HG03103 (cell line): ENCODE measurements at regions not wholly inside any gene's neighbourhood (a gene's known extent, or its start where the extent isn't known, plus 50 kb on each side); places are given as distances from the start of the nearest gene placed in this dataset.
"Not testable (repeated sequence)": the region's sequence is repeated elsewhere in the genome, so short reads cannot be mapped to it uniquely, and the experiment has no call there.

Experiments
- ATAC-seq: cut with Tn5 transposase; IDR thresholded peaks from one replicate; pipeline ENCODE4 v1.9.1; 2021; ENCODE audit warnings: low read depth; ENCODE audit not compliant: unreplicated experiment

DNA sequence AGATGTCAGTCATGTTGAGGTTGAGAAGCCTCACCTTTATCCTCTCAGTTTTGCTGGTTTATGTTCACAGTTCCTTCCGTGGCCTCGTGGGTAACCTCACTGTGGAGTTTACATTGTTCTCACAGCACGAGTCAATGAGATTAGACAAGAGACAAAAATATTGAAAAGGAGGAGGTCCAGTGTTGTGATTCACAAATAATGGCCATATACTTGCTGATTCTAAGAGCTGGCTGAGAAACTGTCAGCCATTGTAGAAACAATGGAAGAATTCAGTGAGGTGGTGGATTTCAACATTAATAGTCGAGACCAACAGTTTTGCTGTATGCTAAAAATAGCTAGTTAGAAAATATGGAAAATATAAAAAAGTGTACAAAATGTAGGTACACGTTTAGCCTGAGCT is 176.4 kb upstream of the WSCD1 start:
- ATAC-seq: no peak

GRCh38 chr17:5895276-5895675 is 174.9 kb upstream of the WSCD1 start:
- ATAC-seq: no peak

- no peak for ATAC-seq
Observed at GRCh38 chr17:5896215-5896614, 174.0 kb upstream of the WSCD1 start.

DNA sequence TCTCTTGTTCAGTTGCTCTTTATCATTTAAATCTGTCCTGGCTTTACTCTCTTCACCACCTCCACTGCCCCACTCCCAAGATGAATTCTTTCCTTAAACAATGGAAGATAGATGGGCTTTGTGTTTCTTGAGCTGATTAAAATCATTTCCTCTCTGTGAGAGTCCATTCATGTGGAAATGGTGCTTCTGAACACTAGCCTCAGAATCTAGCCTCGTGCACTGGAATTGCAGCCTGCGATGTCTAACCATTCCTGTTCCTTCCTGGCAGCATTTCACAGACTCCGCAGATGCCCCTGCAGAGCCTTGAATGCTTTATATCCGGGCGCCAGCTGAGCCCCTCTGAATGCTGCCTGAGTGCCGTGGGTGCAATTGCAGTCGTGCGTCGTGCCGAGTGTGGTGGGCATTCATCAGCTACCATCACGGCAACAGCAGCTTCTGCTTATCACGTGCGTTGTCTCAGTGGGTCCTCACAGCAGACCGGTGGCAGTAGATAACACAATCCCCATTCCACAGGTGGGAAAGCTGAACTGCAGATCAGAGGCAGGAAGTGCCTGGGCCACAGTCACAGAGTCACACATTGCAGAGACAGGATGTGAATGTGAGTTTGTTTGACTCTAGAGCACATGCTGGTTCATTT is 172.8 kb upstream of the WSCD1 start:
- ATAC-seq: no peak

- not testable (repeated sequence) for ATAC-seq
Observed at GRCh38 chr17:5897981-5898380, 172.2 kb upstream of the WSCD1 start.

DNA sequence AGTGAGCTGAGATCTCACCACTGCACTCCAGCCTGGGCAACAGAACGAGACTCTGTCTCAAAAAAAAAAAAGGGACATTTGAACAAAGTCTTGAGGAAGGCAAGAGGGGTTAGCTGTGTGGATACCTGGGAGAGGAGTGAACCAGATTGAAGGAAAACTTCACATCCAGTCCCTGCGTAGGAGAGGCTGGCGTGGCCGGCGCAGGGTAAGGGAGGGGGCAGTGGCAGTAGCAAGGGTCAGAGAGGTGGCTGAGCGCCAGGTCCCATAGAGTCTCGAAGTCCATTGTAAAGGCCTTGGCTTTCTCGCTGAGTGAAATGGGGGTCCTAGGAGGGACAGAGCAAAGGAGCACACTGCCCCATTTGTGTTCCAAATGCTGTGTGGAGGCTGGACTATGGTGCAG is 171.8 kb upstream of the WSCD1 start:
- no peak for ATAC-seq

DNA sequence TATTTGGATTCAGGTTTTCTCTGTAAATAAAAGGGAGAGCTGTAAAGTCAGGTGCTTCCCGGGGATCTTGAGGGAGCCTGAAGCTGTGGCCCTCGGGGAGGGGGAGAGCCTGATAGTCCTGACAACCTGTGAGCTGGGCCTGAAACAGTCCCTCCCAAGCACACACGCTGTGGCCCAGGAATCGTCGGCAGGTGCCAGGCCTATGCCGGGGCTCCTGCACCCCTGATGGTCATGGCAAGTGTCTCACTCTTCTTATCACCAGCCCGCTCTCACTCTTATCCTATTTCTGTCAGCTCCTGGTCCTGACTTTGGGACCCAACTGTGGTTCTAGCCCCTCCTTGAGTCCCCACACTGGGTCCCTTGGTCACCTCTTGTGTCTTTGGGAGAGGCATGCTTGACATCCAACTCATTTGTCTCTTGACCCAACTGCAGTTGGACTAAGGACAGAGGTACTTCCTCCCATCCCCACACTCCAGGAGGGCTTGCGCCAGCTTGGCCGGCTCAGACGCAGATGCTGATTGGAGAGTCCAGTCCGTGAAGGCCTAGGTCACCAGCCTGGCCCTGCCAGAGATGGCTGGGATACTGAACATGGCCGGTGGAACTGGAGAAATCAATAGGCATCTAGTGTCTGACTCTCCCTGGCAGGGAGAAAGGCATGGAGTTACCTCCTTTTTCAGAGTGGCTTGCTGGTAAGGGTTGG is 170.5 kb upstream of the WSCD1 start:
- ATAC-seq: no peak

DNA sequence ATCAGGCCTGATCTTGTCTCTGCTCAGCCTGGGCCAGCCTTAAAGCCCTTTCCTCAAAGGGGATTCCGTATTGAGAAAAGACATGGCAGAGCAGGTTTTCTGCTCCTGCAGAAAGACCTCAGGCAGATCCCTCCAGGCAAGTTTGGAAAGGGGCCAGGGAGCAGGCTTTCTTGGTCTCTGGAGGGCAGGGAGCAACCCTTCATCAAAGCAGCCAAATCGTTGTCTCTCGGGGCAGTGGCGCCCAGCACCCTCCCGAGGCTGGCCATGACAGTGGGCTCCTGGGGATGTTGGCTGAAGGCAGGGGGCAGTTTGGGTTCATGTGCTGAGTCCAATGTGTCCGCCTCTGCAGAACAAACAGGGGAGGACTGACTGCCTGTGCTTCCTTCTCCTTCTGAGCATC is 168.4 kb upstream of the WSCD1 start:
- no peak for ATAC-seq

DNA sequence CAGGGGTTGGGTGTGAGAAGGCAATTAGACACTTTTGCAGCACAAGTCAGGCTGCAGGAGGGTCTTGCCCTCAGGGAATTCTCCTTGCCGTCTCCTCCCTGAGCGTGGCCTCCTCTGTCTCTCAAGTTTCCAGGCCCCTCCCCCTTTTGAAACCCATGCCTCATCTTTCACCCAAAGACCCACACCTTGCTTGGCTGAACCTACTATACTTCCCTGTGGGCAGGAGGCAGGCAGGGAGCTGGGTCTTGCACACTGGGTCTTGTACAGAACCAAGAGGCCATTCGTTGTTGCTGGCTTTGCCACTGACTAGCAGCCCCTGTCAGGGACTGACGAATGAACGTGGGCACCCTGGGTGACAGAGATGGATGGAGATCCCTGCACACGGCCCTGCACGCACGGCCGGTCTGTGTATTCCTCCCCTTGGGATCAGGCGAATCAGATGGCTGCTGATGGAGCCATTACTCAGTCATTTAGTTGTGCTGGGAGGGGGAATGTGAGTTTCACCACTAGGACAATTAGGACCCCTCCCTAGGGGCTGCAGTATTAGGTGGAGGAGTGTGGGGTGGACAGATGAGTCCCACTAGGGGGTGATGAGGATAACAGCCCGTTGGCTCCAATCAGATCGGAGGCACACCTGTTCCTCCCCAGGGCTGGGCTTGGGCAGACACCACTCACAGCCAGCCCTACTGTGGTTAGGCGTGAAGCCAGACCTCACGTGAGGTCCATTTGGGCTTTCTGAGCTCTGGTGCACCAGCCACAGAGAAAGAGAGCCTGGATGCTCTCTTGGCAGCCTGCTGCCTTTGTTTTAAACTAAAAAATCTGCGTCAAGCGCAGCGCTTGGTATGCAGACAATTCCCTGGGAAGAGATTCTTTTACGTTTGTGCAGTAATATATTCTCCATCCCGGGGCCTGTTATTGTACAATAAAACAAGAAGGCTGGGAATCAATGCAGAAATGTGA is 167.7 kb upstream of the WSCD1 start:
- no peak for ATAC-seq

DNA sequence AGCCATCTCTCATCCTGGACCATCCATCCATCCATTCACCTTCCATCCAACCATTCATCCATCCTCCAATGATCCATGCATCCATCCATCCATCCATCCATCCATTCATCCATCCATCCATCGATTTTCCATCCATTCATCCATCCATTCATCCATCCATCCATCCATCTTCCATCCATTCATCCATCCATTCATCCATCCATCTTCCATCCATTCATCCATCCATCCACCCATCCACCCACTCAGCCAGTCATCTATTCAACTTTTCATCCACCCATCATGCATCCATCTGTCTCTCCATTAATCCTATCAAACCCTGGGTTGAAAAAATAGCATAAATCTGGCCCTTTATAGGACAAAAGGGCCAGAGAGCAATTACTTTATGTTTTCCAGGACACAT is 158.3 kb upstream of the WSCD1 start:
- no peak for ATAC-seq

- ATAC-seq: no peak
Observed at GRCh38 chr17:5913032-5913531, 157.1 kb upstream of the WSCD1 start.

- ATAC-seq: no peak
Observed at GRCh38 chr17:5913641-5914040, 156.5 kb upstream of the WSCD1 start.

- ATAC-seq: no peak
Observed at GRCh38 chr17:5915337-5915736, 154.8 kb upstream of the WSCD1 start.

- ATAC-seq: no peak
Observed at GRCh38 chr17:5919089-5919488, 151.1 kb upstream of the WSCD1 start.

DNA sequence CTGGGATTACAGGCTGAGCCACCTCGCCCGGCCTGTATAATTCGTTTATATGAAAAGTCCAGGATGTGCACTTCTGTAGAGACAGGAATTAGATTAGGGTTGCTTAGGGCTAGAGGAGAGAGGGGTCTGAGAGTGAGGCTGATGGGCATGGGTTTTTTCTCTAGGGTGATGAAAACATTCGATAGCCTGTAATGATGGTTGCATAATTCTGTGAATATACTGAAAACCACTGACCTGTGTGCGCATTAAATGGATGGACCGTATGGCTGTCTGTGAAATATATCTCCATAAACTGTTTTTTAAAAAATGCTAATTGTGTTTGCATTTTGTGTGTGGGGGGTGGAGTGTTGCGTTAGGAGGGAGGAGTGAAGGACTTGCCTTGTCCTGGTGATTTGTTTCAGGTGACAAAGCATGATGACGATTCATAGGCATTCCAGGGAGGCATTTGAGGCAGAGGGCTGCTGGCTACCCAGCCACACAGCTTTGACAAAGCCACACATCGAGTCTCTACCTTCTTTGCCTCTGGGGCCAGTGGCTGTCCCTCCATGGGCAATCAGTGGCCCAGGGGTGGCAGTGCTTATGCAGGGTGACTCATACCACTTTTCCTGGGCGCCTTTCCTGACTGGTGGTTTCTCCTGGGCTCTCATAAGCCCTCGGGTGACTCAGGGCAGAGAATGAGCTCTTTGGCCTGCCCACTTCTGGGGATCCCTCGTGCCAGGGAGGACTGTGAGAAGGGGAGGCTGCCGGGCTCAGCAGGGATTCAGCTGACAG is 148.5 kb upstream of the WSCD1 start:
- no peak for ATAC-seq

DNA sequence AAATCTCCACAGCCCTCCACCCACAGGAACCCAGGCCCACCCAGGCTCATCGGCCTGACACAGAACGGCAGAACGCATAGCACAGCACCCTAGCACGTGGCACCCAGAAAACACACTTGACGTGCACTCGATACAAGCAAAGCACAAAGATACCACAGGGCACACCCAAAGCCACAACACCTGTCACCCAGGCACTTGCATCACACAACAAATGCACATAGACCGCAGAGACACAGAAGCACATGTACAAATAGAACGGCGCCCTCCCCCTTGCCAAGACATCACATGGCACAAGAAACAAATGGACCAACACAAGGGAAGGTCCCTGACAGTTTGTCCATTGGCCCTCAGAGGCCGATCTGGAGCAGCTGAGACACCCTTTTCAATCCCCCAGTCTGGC is 147.7 kb upstream of the WSCD1 start:
- ATAC-seq: no peak

GRCh38 chr17:5929721-5930120 is 140.5 kb upstream of the WSCD1 start:
- no peak for ATAC-seq

DNA sequence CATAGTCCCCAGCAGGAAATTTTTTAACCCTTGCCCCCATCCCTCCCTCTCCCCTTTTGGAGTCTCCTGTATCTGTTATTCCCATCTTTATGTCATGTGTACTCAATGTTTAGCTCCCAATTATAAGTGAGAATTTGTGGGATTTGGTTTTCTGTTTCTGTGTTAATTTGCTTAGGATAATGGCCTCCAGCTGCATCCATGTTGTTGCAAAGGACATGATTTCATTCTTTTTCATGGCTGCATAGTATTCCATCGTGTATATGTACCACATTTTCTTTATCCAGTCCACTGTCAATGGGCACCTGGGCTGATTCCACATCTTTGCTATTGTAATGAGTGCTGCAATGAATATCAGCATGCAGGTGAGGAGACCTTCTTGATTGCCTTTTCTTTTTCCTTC is 139.6 kb upstream of the WSCD1 start:
- ATAC-seq: not testable (repeated sequence)

DNA sequence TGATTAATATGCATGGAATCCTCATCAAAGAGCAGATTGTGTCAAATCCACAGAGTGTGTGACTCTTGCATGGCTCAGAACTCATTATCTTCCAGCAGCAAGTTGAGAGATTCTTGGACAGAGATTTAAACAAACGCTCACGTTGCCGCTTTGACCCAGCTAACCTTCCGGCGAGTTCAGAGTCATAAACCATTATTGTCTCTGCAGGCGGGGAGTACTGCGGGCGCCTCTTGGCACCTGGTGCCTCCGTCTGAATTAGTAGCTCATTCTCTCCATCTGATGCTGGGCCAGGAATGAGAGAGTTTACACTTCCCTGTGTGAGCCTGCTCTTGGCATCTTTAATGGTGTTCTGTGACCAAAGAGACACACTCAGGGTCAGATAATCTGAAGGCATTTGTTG is 138.6 kb upstream of the WSCD1 start:
- no peak for ATAC-seq

DNA sequence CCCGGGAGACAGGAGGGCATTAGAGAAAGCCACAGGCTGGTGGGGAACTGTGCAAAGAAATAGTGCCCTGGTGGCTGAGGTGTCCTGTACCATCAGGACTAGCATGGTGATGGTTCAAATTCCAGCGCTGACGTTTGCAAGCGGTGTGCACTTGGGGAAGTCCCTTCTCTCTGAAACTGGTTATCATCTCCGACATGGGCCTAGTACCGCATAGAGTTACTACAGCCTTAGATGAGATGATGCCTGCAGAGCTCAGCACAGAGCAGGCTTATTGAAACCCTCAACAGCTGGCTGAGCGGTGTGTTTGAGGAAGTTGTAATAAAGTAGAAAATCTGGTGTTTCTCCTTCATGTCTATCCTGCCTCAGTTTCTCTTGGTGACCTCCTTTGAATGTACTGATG is 136.7 kb upstream of the WSCD1 start:
- no peak for ATAC-seq
